HPDE6-E6E7 (cell line): ENCODE measurements at regions not wholly inside any gene's neighbourhood (a gene's known extent, or its start where the extent isn't known, plus 50 kb on each side); places are given as distances from the start of the nearest gene placed in this dataset.
"Not testable (repeated sequence)": the region's sequence is repeated elsewhere in the genome, so short reads cannot be mapped to it uniquely, and the experiment has no call there.

Experiments
- DNase-seq: peaks from one replicate; pipeline ENCODE4 v3.0.0; 2011; ENCODE audit warnings: missing footprints; ENCODE audit errors: extremely low spot score

GRCh38 chr2:58732999-58733398, 491.9 kb upstream of the FANCL start:
- DNase-seq = no peak

- DNase-seq = no peak
Observed at GRCh38 chr2:58731488-58731869, 490.4 kb upstream of the FANCL start.

GRCh38 chr2:58730764-58731487, 489.8 kb upstream of the FANCL start:
- DNase-seq = no peak

GRCh38 chr2:58727981-58728656, 487.0 kb upstream of the FANCL start:
- no peak for DNase-seq

GRCh38 chr2:58721912-58722591, 480.9 kb upstream of the FANCL start:
- no peak for DNase-seq

GRCh38 chr2:58720770-58721697, 479.9 kb upstream of the FANCL start:
- DNase-seq = no peak

- DNase-seq = no peak
Observed at GRCh38 chr2:58720033-58720769, 479.1 kb upstream of the FANCL start.

GRCh38 chr2:58715344-58715743, 474.2 kb upstream of the FANCL start:
- DNase-seq = no peak

- DNase-seq = no peak
Observed at GRCh38 chr2:58714238-58714637, 473.1 kb upstream of the FANCL start.

GRCh38 chr2:58710795-58711279, 469.7 kb upstream of the FANCL start:
- no peak for DNase-seq

- DNase-seq = no peak
Observed at GRCh38 chr2:58709687-58710354, 468.7 kb upstream of the FANCL start.

GRCh38 chr2:58709274-58709673, 468.1 kb upstream of the FANCL start:
- no peak for DNase-seq

- no peak for DNase-seq
Observed at GRCh38 chr2:58708565-58708964, 467.4 kb upstream of the FANCL start.

GRCh38 chr2:58702302-58702885, 461.3 kb upstream of the FANCL start:
- DNase-seq = peak; percentile 10

GRCh38 chr2:58701688-58702301, 460.7 kb upstream of the FANCL start:
- no peak for DNase-seq

- DNase-seq = no peak
Observed at GRCh38 chr2:58700591-58700990, 459.5 kb upstream of the FANCL start.

- no peak for DNase-seq
Observed at GRCh38 chr2:58699411-58699810, 458.3 kb upstream of the FANCL start.

- DNase-seq = no peak
Observed at GRCh38 chr2:58698620-58699019, 457.5 kb upstream of the FANCL start.

GRCh38 chr2:58694114-58694513, 453.0 kb upstream of the FANCL start:
- not testable (repeated sequence) for DNase-seq

GRCh38 chr2:58691041-58691440, 449.9 kb upstream of the FANCL start:
- not testable (repeated sequence) for DNase-seq
